Thymus (tissue), 11 donors: ENCODE measurements at regions not wholly inside any gene's neighbourhood (a gene's known extent, or its start where the extent isn't known, plus 50 kb on each side); places are given as distances from the start of the nearest gene placed in this dataset.

Source experiments
- DNase-seq, 9 donors: peaks; one replicate each; pipeline ENCODE4 v3.0.0-alpha.2; 2013; ENCODE audit warnings: low spot score in 9 of 9, low read depth in 6 of 9, missing footprints in 1 of 9
- H3K27ac ChIP-seq, 2 donors: one replicate each; pipeline ENCODE4 v1.5.1; 2013; ENCODE audit warnings: control low read depth in 1 of 2, low read depth in 1 of 2, low read length in 1 of 2, mild to moderate bottlenecking in 1 of 2, moderate library complexity in 1 of 2
- H3K27me3 ChIP-seq, 2 donors: one replicate each; pipeline ENCODE4 v1.5.1; 2013; ENCODE audit warnings: low read length in 1 of 2; ENCODE audit not compliant: control insufficient read depth in 2 of 2, insufficient read depth in 1 of 2
- H3K36me3 ChIP-seq, 2 donors: one replicate each; pipeline ENCODE4 v1.5.1; 2013; ENCODE audit warnings: low read length in 1 of 2, mild to moderate bottlenecking in 1 of 2, moderate library complexity in 1 of 2; ENCODE audit not compliant: control insufficient read depth in 2 of 2, insufficient read depth in 2 of 2
- H3K4me1 ChIP-seq, 2 donors: one replicate each; pipeline ENCODE4 v1.5.1; 2013; ENCODE audit warnings: low read length in 2 of 2; ENCODE audit not compliant: control insufficient read depth in 2 of 2, insufficient read depth in 2 of 2
- H3K4me3 ChIP-seq, 2 donors: one replicate each; pipeline ENCODE4 v1.5.1; 2013; ENCODE audit warnings: low read length in 2 of 2, control low read depth in 1 of 2, mild to moderate bottlenecking in 1 of 2
- H3K9me3 ChIP-seq, 2 donors: one replicate each; pipeline ENCODE4 v1.5.1; 2013; ENCODE audit warnings: low read length in 1 of 2, mild to moderate bottlenecking in 1 of 2; ENCODE audit not compliant: control insufficient read depth in 2 of 2, insufficient read depth in 1 of 2
- WGBS: extraction: QIAGEN DNeasy Blood & Tissue Kit; methylation state at CpG from one replicate; pipeline ENCODE4 v1.1.7; 2013; 5-methylcytosine and 5-hydroxymethylcytosine counted together
- donor health status: healthy.

DNA sequence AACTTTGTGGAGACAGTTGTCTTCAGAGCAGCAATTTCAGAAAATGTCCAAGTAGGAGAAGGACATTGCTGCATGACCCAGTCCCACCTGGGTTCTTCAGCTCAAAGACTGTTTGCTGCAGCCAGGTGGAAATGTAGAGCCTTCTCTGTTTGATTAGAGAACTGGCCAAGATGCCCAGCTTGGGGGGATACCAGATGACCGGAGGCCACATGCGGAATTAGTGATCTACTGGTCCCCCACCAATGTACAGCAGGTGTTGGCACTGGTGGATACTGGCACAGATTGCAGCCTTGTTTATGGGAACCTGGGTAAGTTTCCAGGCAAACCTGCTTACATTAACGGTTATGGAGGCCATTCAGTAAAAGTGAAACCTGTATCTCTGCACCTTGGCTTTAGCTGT lies 555.3 kb downstream of the SLC6A15 start:
- no peak for DNase-seq
- H3K9me3 ChIP-seq = peaks cover 0 to 13% of the 10 kb centered on the region in 2 donors
- H3K27me3 ChIP-seq = no peaks in the 10 kb centered on the region
- 96% methylated on average over 3 of the region's 3 CpGs for WGBS
- H3K27ac ChIP-seq = no peak overlapping the region
- no peaks in the 10 kb centered on the region for H3K4me1 ChIP-seq
- H3K36me3 ChIP-seq = no peaks in the 10 kb centered on the region
- no peak overlapping the region for H3K4me3 ChIP-seq

DNA sequence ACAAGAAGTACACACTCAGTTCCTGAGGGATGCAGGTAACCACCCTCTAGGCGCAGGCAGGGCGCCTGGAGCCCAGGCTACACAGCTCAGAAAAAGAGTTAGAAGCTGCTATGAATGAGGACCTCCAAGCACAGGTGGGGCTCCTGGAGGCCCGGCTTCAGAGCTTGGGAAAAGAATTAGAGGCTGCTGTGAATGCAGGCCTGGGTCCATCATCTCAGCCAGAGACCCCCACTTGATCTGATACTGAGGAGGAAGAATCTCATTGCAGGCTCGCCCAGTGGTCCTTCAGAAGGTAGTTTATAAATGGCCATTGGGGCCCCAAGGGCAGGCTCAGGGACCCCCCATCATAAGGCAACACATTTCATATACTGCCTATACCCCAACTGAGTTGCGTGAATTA lies 556.4 kb downstream of the SLC6A15 start:
- 94% methylated on average over 5 of the region's 5 CpGs for WGBS
- Histone ChIP-seq H3K4me3 (no peak overlapping the region), H3K9me3 (peaks cover 0 to 5% of the 10 kb centered on the region in 2 donors), H3K27me3 (no peaks in the 10 kb centered on the region), H3K4me1 (no peaks in the 10 kb centered on the region), H3K27ac (no peak overlapping the region), H3K36me3 (no peaks in the 10 kb centered on the region)
- no peak for DNase-seq

DNA sequence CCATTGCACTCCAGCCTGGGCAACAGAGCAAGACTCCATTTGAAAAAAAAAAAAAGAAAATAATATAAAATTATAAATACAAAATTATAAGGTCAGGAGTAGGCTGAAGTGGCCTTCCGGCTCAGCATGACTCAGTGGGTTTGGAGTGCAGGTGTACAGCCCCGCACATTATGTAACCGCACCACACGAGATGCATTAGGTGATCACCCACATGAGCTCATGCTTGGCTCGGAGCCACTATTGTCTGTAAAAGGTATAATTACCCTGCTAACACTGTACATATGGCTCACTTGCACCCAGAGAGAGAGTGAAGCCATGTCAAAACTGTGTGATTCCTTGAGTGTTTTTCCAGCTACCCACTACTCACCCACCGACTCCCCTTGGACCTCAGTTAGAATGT lies 557.0 kb downstream of the SLC6A15 start:
- H3K4me1 ChIP-seq = no peaks in the 10 kb centered on the region
- no peak for DNase-seq
- H3K9me3 ChIP-seq = peaks cover 0 to 5% of the 10 kb centered on the region in 2 donors
- WGBS = 95% methylated on average over 6 of the region's 6 CpGs
- H3K27me3 ChIP-seq = no peaks in the 10 kb centered on the region
- no peak overlapping the region for H3K27ac ChIP-seq
- no peak overlapping the region for H3K4me3 ChIP-seq
- H3K36me3 ChIP-seq = no peaks in the 10 kb centered on the region

DNA sequence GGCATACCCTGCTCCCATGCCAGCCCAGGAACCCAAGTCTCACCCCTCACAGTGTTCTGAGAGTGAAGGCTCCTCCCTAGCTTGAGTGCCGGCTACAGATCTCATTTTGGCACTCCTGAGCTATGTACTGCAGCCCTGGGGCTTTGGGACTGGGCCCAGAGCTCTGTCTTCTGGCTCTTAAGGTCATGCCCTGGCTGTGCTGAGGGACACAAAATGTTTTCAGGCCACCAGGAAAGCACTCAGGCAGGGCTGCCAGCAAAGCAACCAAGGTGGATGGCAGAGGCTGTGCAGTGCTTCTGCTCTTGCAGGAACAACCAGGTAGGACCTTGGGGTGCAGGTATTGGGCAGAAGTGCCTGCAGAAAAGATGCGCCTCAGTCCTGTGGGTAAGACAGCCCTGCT lies 564.0 kb downstream of the SLC6A15 start:
- Histone ChIP-seq H3K9me3 (no peaks in the 10 kb centered on the region), H3K27ac (no peak overlapping the region), H3K36me3 (no peaks in the 10 kb centered on the region), H3K27me3 (no peaks in the 10 kb centered on the region), H3K4me3 (no peak overlapping the region), H3K4me1 (no peaks in the 10 kb centered on the region)
- 87% methylated on average over 2 of the region's 2 CpGs for WGBS
- no peak for DNase-seq

DNA sequence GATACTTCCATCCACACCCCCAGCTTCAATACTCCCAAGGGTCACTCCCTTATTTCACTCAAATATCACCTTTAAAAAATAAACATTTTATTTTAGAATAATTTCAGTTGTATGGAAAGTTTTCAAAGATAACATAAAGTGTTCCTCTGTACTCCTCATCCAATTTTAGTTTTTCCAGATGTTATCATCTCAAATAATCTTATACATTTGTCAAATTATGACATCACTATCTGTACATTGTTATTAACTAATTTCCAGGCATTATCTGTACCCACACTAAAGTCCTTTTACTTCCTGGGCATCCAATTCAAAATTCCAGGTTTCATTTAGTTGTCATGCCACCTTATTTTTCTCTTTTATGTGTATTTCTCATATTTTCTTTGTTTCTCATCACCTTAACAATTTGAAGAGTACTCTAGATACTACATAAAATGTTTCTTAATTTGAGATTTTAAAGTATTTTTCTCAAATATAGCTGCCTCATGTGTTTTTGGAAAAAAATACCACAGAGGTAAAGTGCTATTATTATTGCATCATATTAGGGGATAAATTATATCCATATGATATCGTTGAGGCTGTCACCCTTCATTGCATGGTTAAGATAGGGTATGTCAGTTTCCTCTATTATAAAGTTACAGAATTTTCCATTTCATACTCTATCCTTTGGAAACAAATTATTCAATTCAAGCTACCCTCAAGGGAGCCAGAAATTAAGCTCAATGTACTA lies 571.0 kb downstream of the SLC6A15 start:
- Histone ChIP-seq H3K4me1 (no peaks in the 10 kb centered on the region), H3K27ac (no peak overlapping the region), H3K4me3 (no peak overlapping the region), H3K27me3 (no peaks in the 10 kb centered on the region), H3K36me3 (no peaks in the 10 kb centered on the region), H3K9me3 (no peaks in the 10 kb centered on the region)
- no peak for DNase-seq
- 79% methylated on average over 1 of the region's 1 CpG for WGBS

DNA sequence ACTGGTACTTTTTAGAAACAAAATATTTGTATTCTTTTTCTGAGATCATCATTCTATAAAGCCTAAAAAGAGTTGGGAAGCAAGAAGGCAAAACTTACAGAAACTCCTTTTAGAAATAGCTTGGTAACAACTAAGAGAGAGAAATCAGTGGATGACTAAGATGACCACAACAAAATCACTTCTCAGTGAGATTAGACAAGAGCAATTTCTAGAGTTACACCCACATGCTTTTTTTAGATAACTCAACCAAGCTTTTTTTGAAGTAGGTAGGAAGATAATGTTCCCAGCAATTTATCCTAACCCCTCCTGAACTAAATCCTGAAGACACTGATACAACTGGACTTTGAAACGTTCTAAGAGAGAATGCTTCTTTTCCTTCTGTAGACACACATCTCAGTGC lies 576.4 kb downstream of the SLC6A15 start:
- H3K36me3 ChIP-seq = no peaks in the 10 kb centered on the region
- no peak for DNase-seq
- no peaks in the 10 kb centered on the region for H3K4me1 ChIP-seq
- H3K9me3 ChIP-seq = no peaks in the 10 kb centered on the region
- WGBS = 93% methylated on average over 1 of the region's 1 CpG
- no peak overlapping the region for H3K4me3 ChIP-seq
- H3K27me3 ChIP-seq = no peaks in the 10 kb centered on the region
- no peak overlapping the region for H3K27ac ChIP-seq

DNA sequence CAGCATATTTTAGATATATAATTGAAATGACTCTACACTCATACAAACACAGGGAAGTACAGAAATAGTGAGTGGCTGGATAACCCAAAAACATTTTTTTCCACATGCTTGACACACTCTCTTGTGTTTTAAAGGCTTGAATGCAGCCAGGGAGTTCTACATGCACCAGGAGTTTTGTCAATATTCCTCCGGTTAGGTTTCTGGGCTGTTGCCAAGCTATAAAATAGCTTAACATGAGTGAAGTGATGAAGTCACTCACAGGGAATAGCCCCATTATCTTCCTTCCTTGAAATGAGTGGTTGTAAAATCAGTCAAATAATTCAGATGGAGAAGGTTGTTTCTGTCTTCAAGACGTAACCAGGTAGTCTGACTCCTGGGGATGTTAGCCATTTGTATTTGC lies 582.7 kb downstream of the SLC6A15 start:
- Histone ChIP-seq H3K9me3 (no peaks in the 10 kb centered on the region), H3K36me3 (no peaks in the 10 kb centered on the region), H3K4me3 (no peak overlapping the region), H3K4me1 (no peaks in the 10 kb centered on the region), H3K27ac (no peak overlapping the region), H3K27me3 (no peaks in the 10 kb centered on the region)
- WGBS = 89% methylated on average over 2 of the region's 2 CpGs
- DNase-seq = no peak

DNA sequence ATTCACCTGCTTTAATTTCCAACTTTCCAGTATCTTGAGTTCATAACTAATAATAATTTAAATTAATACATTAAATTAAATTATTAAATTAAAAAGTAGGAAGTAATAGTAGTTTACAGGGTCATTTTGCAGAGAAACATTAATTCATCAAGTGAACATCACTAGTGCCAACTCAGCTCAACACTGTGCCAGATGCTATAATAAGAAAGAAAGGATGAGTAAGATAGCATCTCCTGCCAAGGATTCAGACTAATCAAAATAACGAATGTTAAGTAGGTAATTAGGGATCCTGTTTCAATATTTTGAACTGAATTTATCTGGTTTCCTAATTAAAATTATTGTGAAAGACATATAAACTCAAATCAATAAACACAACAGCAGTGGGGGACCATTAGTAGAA lies 596.7 kb downstream of the SLC6A15 start:
- H3K36me3 ChIP-seq = no peaks in the 10 kb centered on the region
- no peak for DNase-seq
- no peak overlapping the region for H3K27ac ChIP-seq
- H3K27me3 ChIP-seq = no peaks in the 10 kb centered on the region
- H3K9me3 ChIP-seq = no peaks in the 10 kb centered on the region
- WGBS = 74% methylated on average over 1 of the region's 1 CpG
- H3K4me1 ChIP-seq = no peaks in the 10 kb centered on the region
- H3K4me3 ChIP-seq = no peak overlapping the region

DNA sequence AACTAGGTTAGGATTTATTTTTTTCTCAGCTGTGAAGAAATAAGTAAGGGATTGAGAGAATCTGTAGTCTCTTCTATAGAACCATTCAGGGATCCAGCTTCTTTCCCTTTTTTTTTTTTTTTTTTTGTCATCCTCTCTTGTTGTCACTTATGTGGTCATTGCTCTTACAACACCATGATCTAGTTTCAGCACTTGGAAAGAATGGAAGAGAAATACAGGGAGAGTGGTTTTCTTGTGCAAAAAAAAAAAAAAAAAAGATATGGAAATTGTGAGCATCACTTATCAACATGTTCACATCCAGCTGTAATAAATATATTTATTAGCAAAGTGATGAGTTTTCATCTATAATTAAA lies 599.3 kb downstream of the SLC6A15 start:
- H3K36me3 ChIP-seq = no peaks in the 10 kb centered on the region
- H3K4me3 ChIP-seq = no peak overlapping the region
- H3K9me3 ChIP-seq = peaks cover 0 to 5% of the 10 kb centered on the region in 2 donors
- H3K27me3 ChIP-seq = no peaks in the 10 kb centered on the region
- no peak for DNase-seq
- no peak overlapping the region for H3K27ac ChIP-seq
- no peaks in the 10 kb centered on the region for H3K4me1 ChIP-seq

DNA sequence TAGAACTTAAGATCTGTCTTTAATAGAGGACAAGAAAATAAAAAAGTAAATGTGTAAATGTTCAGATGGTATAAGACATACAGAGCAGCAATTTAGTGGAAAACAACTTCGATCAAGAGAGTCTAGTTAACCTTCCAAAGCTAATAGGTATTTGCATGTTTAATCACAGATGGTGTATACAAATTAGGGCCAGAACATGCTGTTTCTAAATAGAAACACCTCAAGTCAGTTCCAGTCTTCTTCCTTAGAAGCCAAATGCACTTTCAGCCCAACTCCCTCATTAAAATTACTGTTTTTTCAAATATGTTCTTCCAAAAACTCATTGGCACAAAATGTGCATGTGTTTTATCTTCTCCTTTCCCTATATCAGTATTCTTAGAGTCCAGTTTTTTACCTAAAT lies 604.4 kb downstream of the SLC6A15 start:
- Histone ChIP-seq H3K4me3 (no peak overlapping the region), H3K9me3 (peaks cover 0 to 5% of the 10 kb centered on the region in 2 donors), H3K36me3 (no peaks in the 10 kb centered on the region), H3K4me1 (no peaks in the 10 kb centered on the region), H3K27ac (no peak overlapping the region), H3K27me3 (no peaks in the 10 kb centered on the region)
- no peak for DNase-seq
- 89% methylated on average over 1 of the region's 1 CpG for WGBS
